CD14-positive monocyte (primary cell): ENCODE measurements at regions not wholly inside any gene's neighbourhood (a gene's known extent, or its start where the extent isn't known, plus 50 kb on each side); places are given as distances from the start of the nearest gene placed in this dataset.

Source experiments
- DNase-seq, 3 donors: peaks; one replicate each; pipeline ENCODE4 v3.0.0-alpha.2; 2011 to 2022
- H2AFZ ChIP-seq: 2 replicates; pipeline ENCODE4 v1.6.0; 2012; ENCODE audit warnings: mild to moderate bottlenecking, low read depth, low read length, inconsistent platforms; ENCODE audit not compliant: insufficient read depth, poor library complexity, severe bottlenecking
- H3K27ac ChIP-seq, 2 donors: 1 replicate in 1 of 2; 2 replicates in 1 of 2; pipeline ENCODE4 v1.5.1; 2012 to 2013; ENCODE audit warnings: low read length in 2 of 2, control low read depth in 1 of 2, inconsistent platforms in 1 of 2, low read depth in 1 of 2, mild to moderate bottlenecking in 1 of 2
- H3K27me3 ChIP-seq, 2 donors: one replicate each; pipeline versions ENCODE4 v1.6.0 to v1.6.1; 2011 to 2013; ENCODE audit warnings: low read length in 2 of 2; ENCODE audit not compliant: control insufficient read depth in 2 of 2, insufficient read depth in 2 of 2
- H3K36me3 ChIP-seq, 2 donors: replicated peaks in 1 of 2; 1 replicate in 1 of 2; 2 replicates in 1 of 2; pipeline versions ENCODE4 v1.5.1 to v1.6.1; 2012 to 2013; ENCODE audit warnings: low read length in 2 of 2, control low read depth in 1 of 2, inconsistent platforms in 1 of 2, mild to moderate bottlenecking in 1 of 2; ENCODE audit not compliant: insufficient read depth in 2 of 2, control insufficient read depth in 1 of 2
- H3K4me1 ChIP-seq, 2 donors: 1 replicate in 1 of 2; 2 replicates in 1 of 2; pipeline versions ENCODE4 v1.5.1 to v1.6.1; 2012 to 2013; ENCODE audit warnings: low read length in 2 of 2, control low read depth in 1 of 2, inconsistent platforms in 1 of 2, mild to moderate bottlenecking in 1 of 2, moderate library complexity in 1 of 2; ENCODE audit not compliant: insufficient read depth in 2 of 2, control insufficient read depth in 1 of 2
- H3K4me2 ChIP-seq: replicated peaks from 2 replicates; pipeline ENCODE3; 2012; ENCODE audit warnings: low read length, moderate library complexity, mild to moderate bottlenecking; ENCODE audit not compliant: poor library complexity, severe bottlenecking; ENCODE audit errors: extremely low read depth
- H3K4me3 ChIP-seq, 3 experiments: fragments of 200-600 bp in 1 of 3; sonication (generic) in 1 of 3; replicated peaks in 1 of 3; 1 replicate in 2 of 3; 2 replicates in 1 of 3; pipeline ENCODE4 v1.5.1; 2011 to 2013; ENCODE audit warnings: low read length in 3 of 3, mild to moderate bottlenecking in 3 of 3, control low read depth in 2 of 3, low read depth in 2 of 3, inconsistent platforms in 1 of 3, moderate library complexity in 1 of 3
- H3K79me2 ChIP-seq: 2 replicates; pipeline ENCODE4 v1.6.0; 2012; ENCODE audit warnings: mild to moderate bottlenecking, control low read depth, inconsistent platforms, low read length, moderate library complexity; ENCODE audit not compliant: insufficient read depth
- H3K9ac ChIP-seq: 2 replicates; pipeline ENCODE4 v1.6.0; 2017; ENCODE audit warnings: low read length, mild to moderate bottlenecking; ENCODE audit not compliant: insufficient read depth, poor library complexity, severe bottlenecking
- H3K9me3 ChIP-seq, 2 donors: replicated peaks in 1 of 2; 1 replicate in 1 of 2; 2 replicates in 1 of 2; pipeline versions ENCODE4 v1.5.1 to v1.6.1; 2012 to 2013; ENCODE audit warnings: low read length in 2 of 2, control low read depth in 1 of 2; ENCODE audit not compliant: control insufficient read depth in 1 of 2, insufficient read depth in 1 of 2
- H4K20me1 ChIP-seq: 2 replicates; pipeline ENCODE4 v1.6.0; 2012; ENCODE audit warnings: mild to moderate bottlenecking, low read length, control low read depth, moderate library complexity; ENCODE audit not compliant: insufficient read depth
- H3K27ac Mint-ChIP-seq, 7 donors: one replicate each; pipeline ENCODE4 v1.8.0; 2020; ENCODE audit warnings: mild to moderate bottlenecking in 7 of 7, mixed read lengths in 7 of 7, moderate library complexity in 6 of 7, inconsistent platforms in 2 of 7
- H3K27me3 Mint-ChIP-seq, 3 donors: one replicate each; pipeline ENCODE4 v1.8.0; 2021 to 2022; ENCODE audit warnings: low read depth in 3 of 3, mild to moderate bottlenecking in 3 of 3, mixed read lengths in 3 of 3, moderate library complexity in 3 of 3, inconsistent platforms in 1 of 3
- H3K36me3 Mint-ChIP-seq, 2 donors: one replicate each; pipeline ENCODE4 v1.8.0; 2020; ENCODE audit warnings: mixed read lengths in 2 of 2, inconsistent platforms in 1 of 2, mild to moderate bottlenecking in 1 of 2
- H3K4me1 Mint-ChIP-seq: one replicate; pipeline ENCODE4 v1.8.0; 2020; ENCODE audit warnings: mild to moderate bottlenecking, mixed read lengths
- H3K4me3 Mint-ChIP-seq, 2 donors: one replicate each; pipeline ENCODE4 v1.8.0; 2020; ENCODE audit warnings: mild to moderate bottlenecking in 2 of 2, mixed read lengths in 2 of 2, moderate library complexity in 1 of 2
- H3K9me3 Mint-ChIP-seq, 7 donors: one replicate each; pipeline ENCODE4 v1.8.0; 2020 to 2022; ENCODE audit warnings: mixed read lengths in 7 of 7, mild to moderate bottlenecking in 6 of 7, moderate library complexity in 6 of 7, inconsistent platforms in 2 of 7
- CTCF ChIP-seq: fragments of 200-600 bp; IDR thresholded peaks from one replicate; pipeline ENCODE4 v1.8.0; 2022; ENCODE audit warnings: antibody characterized with exemption, mild to moderate bottlenecking
- WGBS: methylation state at CpG from one replicate; pipeline ENCODE4 v1.1.5; 2013; ENCODE audit warnings: missing lambda C conversion rate; ENCODE audit not compliant: insufficient coverage; 5-methylcytosine and 5-hydroxymethylcytosine counted together
- intact Hi-C, 2 donors: fragments of 100-400 bp; cut with micrococcal nuclease; formaldehyde crosslinking; loops; one replicate each; pipeline versions ENCODE4 v1.15.0 to v1.15.1; 2023

- Histone ChIP-seq H3K27me3 (peaks cover 0 to 2% of the 10 kb centered on the region in 2 donors), H4K20me1 (no peaks in the 10 kb centered on the region), H3K27ac (no peak overlapping the region), H3K9ac (no peak overlapping the region), H3K4me2 (no peak overlapping the region), H3K4me1 (peaks cover 59 to 72% of the 10 kb centered on the region in 2 donors), H3K4me3 (no peak overlapping the region), H2AFZ (no peak overlapping the region), H3K79me2 (no peaks in the 10 kb centered on the region), H3K36me3 (no peaks in the 10 kb centered on the region), H3K9me3 (no peaks in the 10 kb centered on the region)
- peak overlapping the region in 1 of 2 donors; percentile 51 for H3K4me3 Mint-ChIP-seq
- no peak for TF ChIP-seq CTCF
- intact Hi-C loops, result loop anchor here (2.0 kb wide), 1 partner anchor 15 kb away; no protein-coding TSS in a partner anchor
- 85% methylated on average over 10 of the region's 13 CpGs for WGBS
- peak overlapping the region in 6 of 7 donors; percentile 68 to 98 (median 96) for H3K27ac Mint-ChIP-seq
- peaks cover 64% of the 10 kb centered on the region for H3K4me1 Mint-ChIP-seq
- no peak for DNase-seq
- H3K27me3 Mint-ChIP-seq, result peaks cover 25 to 42% (median 32%) of the 10 kb centered on the region in 3 donors
- H3K9me3 Mint-ChIP-seq, result peaks cover 0 to 2% (median 0%) of the 10 kb centered on the region in 7 donors
- H3K36me3 Mint-ChIP-seq, result peaks cover 24 to 31% of the 10 kb centered on the region in 2 donors
Observed at GRCh38 chr15:70493787-70494516, 269.4 kb downstream of the UACA start.

GRCh38 chr15:70493376-70493775, 270.0 kb downstream of the UACA start:
- WGBS, result no CpG with 5 or more reads among the region's 1 CpG
- DNase-seq, result no peak
- Mint-ChIP-seq H3K4me3 (peak overlapping the region in 1 of 2 donors; percentile 70), H3K27ac (peak overlapping the region; percentile 88 to 99 (median 97)), H3K27me3 (peaks cover 25 to 41% (median 30%) of the 10 kb centered on the region in 3 donors), H3K36me3 (peaks cover 26 to 31% of the 10 kb centered on the region in 2 donors), H3K4me1 (peaks cover 68% of the 10 kb centered on the region), H3K9me3 (peaks cover 0 to 2% (median 0%) of the 10 kb centered on the region in 7 donors)
- H4K20me1 ChIP-seq, result no peaks in the 10 kb centered on the region
- H3K79me2 ChIP-seq, result no peaks in the 10 kb centered on the region
- no peak for TF ChIP-seq CTCF
- H3K4me1 ChIP-seq, result peaks cover 59 to 74% of the 10 kb centered on the region in 2 donors
- peak overlapping the region; percentile 43 for H3K9ac ChIP-seq
- intact Hi-C loops, result loop anchor here (2.0 kb wide), 1 partner anchor 15 kb away; no protein-coding TSS in a partner anchor
- H2AFZ ChIP-seq, result no peak overlapping the region
- no peak overlapping the region for H3K4me3 ChIP-seq
- H3K36me3 ChIP-seq, result no peaks in the 10 kb centered on the region
- peak overlapping the region; percentile 81 to 86 for H3K27ac ChIP-seq
- peak overlapping the region; percentile 51 for H3K4me2 ChIP-seq
- no peaks in the 10 kb centered on the region for H3K9me3 ChIP-seq
- H3K27me3 ChIP-seq, result peaks cover 0 to 2% of the 10 kb centered on the region in 2 donors
